Neural cell (in vitro differentiated cells): ENCODE measurements at regions not wholly inside any gene's neighbourhood (a gene's known extent, or its start where the extent isn't known, plus 50 kb on each side); places are given as distances from the start of the nearest gene placed in this dataset.

Experiments
- H2AFZ ChIP-seq: fragments of 200-600, 300-800 bp; sonication (generic), shearing (Covaris generic); 2 replicates; pipeline ENCODE4 v1.6.0; 2014; ENCODE audit warnings: low read depth, mild to moderate bottlenecking, antibody characterized with exemption, low read length, moderate library complexity
- H3F3A ChIP-seq: fragments of 200-600 bp; shearing (Covaris generic); 2 replicates; pipeline ENCODE4 v1.6.1; 2016; ENCODE audit warnings: mild to moderate bottlenecking, moderate library complexity, mixed read lengths, antibody characterized with exemption, low read length; ENCODE audit not compliant: insufficient read depth, poor library complexity, severe bottlenecking
- H3K27ac ChIP-seq: fragments of 200-600, 300-800 bp; sonication (generic), shearing (Covaris generic); 2 replicates; pipeline ENCODE4 v1.5.1; 2014; ENCODE audit warnings: mild to moderate bottlenecking, low read length, moderate library complexity
- H3K27me3 ChIP-seq: fragments of 300-800, 200-600 bp; sonication (generic), shearing (Covaris generic); 2 replicates; pipeline ENCODE4 v1.6.0; 2014; ENCODE audit warnings: mild to moderate bottlenecking, low read depth, low read length, moderate library complexity; ENCODE audit not compliant: insufficient read depth
- H3K36me3 ChIP-seq: fragments of 300-800, 200-600 bp; sonication (generic), shearing (Covaris generic); 2 replicates; pipeline ENCODE4 v1.5.1; 2014; ENCODE audit warnings: mild to moderate bottlenecking, antibody characterized with exemption, low read length, moderate library complexity; ENCODE audit not compliant: insufficient read depth
- H3K4me2 ChIP-seq: fragments of 300-800, 200-600 bp; sonication (generic), shearing (Covaris generic); 2 replicates; pipeline ENCODE4 v1.6.0; 2014; ENCODE audit warnings: mild to moderate bottlenecking, low read length
- H3K4me3 ChIP-seq: fragments of 300-800, 200-600 bp; sonication (generic), shearing (Covaris generic); 2 replicates; pipeline ENCODE4 v1.5.1; 2014; ENCODE audit warnings: mild to moderate bottlenecking, low read length, moderate library complexity
- H3K79me2 ChIP-seq: fragments of 200-600 bp; shearing (Covaris generic); replicated peaks from 2 replicates; pipeline ENCODE4 v1.6.0; 2014; ENCODE audit warnings: mild to moderate bottlenecking, low read length, moderate library complexity; ENCODE audit not compliant: insufficient read depth
- H3K9ac ChIP-seq: fragments of 300-800, 200-600 bp; sonication (generic), shearing (Covaris generic); 2 replicates; pipeline ENCODE4 v1.6.1; 2016; ENCODE audit warnings: mild to moderate bottlenecking, low read length, mixed read lengths
- H3K9me2 ChIP-seq: fragments of 200-600 bp; shearing (Covaris generic); 2 replicates; pipeline ENCODE4 v1.6.1; 2016; ENCODE audit warnings: mild to moderate bottlenecking, low read length, mixed read lengths; ENCODE audit not compliant: insufficient read depth
- H3K9me3 ChIP-seq: fragments of 200-600, 300-800 bp; sonication (generic), shearing (Covaris generic); 2 replicates; pipeline ENCODE4 v1.6.1; 2016; ENCODE audit warnings: mild to moderate bottlenecking, mixed run types, low read length, moderate library complexity, mixed read lengths
- H4K20me1 ChIP-seq: fragments of 200-600 bp; shearing (Covaris generic); 2 replicates; pipeline ENCODE4 v1.6.1; 2016; ENCODE audit warnings: mild to moderate bottlenecking, mixed run types; ENCODE audit not compliant: insufficient read depth
- EP300 ChIP-seq: fragments of 450-650 bp; conservative IDR thresholded peaks from 2 replicates; pipeline ENCODE4 v1.6.1; 2014; ENCODE audit warnings: antibody characterized with exemption, mild to moderate bottlenecking, moderate library complexity; ENCODE audit not compliant: poor library complexity, severe bottlenecking
- EZH2 ChIP-seq: fragments of 200-600, 300-800 bp; shearing (Covaris generic), sonication (generic); IDR thresholded peaks from 2 replicates; pipeline ENCODE4 v1.6.1; 2014; ENCODE audit warnings: antibody characterized with exemption, low read length, borderline replicate concordance, mild to moderate bottlenecking; ENCODE audit not compliant: insufficient read depth, poor library complexity, severe bottlenecking
- MXI1 ChIP-seq: fragments of 450-650 bp; conservative IDR thresholded peaks from 2 replicates; pipeline ENCODE4 v1.6.1; 2014; ENCODE audit warnings: antibody characterized with exemption, mild to moderate bottlenecking; ENCODE audit not compliant: poor library complexity, severe bottlenecking
- POLR2AphosphoS5 ChIP-seq: IDR thresholded peaks from 2 replicates; pipeline ENCODE4 v1.6.1; 2012
- RAD21 ChIP-seq: fragments of 450-650 bp; conservative IDR thresholded peaks from 2 replicates; pipeline ENCODE4 v1.6.1; 2014; ENCODE audit warnings: antibody characterized with exemption, mild to moderate bottlenecking, moderate library complexity
- SMC3 ChIP-seq: fragments of 450-650 bp; conservative IDR thresholded peaks from 2 replicates; pipeline ENCODE4 v1.6.1; 2014; ENCODE audit warnings: antibody characterized with exemption, mild to moderate bottlenecking, moderate library complexity; ENCODE audit not compliant: poor library complexity
- TAF1 ChIP-seq: IDR thresholded peaks from 2 replicates; pipeline ENCODE4 v1.6.1; 2012; ENCODE audit warnings: low read depth
- TF ChIP-seq, protein P1 (sequence below): fragments of 450-650 bp; IDR thresholded peaks from 2 replicates; pipeline ENCODE4 v1.5.1; 2014; ENCODE audit warnings: antibody characterized with exemption, mild to moderate bottlenecking, moderate library complexity; ENCODE audit not compliant: poor library complexity, severe bottlenecking
- TF ChIP-seq, protein P2 (sequence below): IDR thresholded peaks from 2 replicates; pipeline ENCODE4 v1.6.1; 2012; ENCODE audit warnings: borderline replicate concordance

DNA sequence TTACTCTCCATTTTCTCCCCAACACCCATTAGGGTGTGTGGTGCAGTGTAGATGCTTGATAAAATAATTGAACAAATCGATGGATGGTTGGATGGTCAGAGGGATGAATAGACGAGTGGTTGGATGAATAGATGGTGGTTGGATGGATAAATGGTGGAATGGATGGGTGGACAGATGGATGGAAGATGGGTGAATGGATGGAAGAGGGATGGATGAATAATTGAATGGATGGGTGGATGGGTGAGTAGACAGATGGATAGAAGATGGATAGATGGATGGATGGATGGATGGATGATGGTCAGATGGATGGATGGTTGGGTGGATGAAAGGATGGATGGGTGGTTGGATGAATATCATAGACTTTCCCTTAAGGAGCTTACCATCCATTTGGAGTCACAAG is 95.0 kb upstream of the BOD1 start:
- H3K27ac ChIP-seq = no peak overlapping the region
- H3F3A ChIP-seq = no peaks in the 10 kb centered on the region
- no peaks in the 10 kb centered on the region for H3K27me3 ChIP-seq
- H3K4me3 ChIP-seq = no peak overlapping the region
- H3K79me2 ChIP-seq = no peaks in the 10 kb centered on the region
- no peaks in the 10 kb centered on the region for H4K20me1 ChIP-seq
- TF ChIP-seq EP300 (no peak), MXI1 (no peak)
- TF ChIP-seq, protein P1, sequence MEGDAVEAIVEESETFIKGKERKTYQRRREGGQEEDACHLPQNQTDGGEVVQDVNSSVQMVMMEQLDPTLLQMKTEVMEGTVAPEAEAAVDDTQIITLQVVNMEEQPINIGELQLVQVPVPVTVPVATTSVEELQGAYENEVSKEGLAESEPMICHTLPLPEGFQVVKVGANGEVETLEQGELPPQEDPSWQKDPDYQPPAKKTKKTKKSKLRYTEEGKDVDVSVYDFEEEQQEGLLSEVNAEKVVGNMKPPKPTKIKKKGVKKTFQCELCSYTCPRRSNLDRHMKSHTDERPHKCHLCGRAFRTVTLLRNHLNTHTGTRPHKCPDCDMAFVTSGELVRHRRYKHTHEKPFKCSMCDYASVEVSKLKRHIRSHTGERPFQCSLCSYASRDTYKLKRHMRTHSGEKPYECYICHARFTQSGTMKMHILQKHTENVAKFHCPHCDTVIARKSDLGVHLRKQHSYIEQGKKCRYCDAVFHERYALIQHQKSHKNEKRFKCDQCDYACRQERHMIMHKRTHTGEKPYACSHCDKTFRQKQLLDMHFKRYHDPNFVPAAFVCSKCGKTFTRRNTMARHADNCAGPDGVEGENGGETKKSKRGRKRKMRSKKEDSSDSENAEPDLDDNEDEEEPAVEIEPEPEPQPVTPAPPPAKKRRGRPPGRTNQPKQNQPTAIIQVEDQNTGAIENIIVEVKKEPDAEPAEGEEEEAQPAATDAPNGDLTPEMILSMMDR = no peak
- H3K36me3 ChIP-seq = no peaks in the 10 kb centered on the region
- H3K9me2 ChIP-seq = no peaks in the 10 kb centered on the region
- H3K4me2 ChIP-seq = no peak overlapping the region
- H2AFZ ChIP-seq = no peak overlapping the region
- H3K9ac ChIP-seq = no peak overlapping the region
- H3K9me3 ChIP-seq = no peaks in the 10 kb centered on the region

DNA sequence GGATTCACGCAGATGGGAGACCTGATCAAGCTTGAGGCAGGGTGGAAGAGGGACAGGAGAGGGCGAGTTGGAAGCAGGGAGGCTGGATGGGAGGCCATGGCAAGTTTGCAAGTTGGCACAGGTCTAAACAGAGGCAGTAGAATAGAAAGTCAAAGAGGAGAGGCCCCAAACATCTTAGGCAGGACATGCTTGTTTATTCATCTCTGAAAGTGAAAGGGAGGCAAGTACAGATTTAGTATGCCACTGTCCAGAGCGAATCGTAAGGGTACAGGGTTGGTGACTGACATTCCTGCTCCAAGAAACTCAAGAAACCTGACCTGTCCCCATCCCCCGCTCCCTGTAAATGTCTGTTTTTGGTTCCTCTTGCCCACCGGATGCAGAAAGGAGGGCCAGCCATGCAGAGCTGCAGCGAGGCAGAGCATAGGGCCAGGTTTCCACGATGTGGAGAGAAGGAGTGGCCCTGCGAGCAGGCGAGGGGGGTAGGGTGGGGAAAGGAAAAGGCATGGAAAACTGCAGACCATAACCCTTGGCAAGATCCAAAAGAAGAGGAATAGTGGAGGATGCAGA is 96.2 kb upstream of the BOD1 start:
- TF ChIP-seq TAF1 = no peak
- TF ChIP-seq EP300 = no peak
- Histone ChIP-seq H3K27ac (no peak overlapping the region), H3K4me3 (no peak overlapping the region), H3K9ac (no peak overlapping the region), H4K20me1 (no peaks in the 10 kb centered on the region), H2AFZ (no peak overlapping the region), H3K79me2 (no peaks in the 10 kb centered on the region), H3K9me3 (no peaks in the 10 kb centered on the region), H3K27me3 (no peaks in the 10 kb centered on the region), H3K36me3 (no peaks in the 10 kb centered on the region), H3K9me2 (no peaks in the 10 kb centered on the region), H3F3A (no peaks in the 10 kb centered on the region), H3K4me2 (no peak overlapping the region)

DNA sequence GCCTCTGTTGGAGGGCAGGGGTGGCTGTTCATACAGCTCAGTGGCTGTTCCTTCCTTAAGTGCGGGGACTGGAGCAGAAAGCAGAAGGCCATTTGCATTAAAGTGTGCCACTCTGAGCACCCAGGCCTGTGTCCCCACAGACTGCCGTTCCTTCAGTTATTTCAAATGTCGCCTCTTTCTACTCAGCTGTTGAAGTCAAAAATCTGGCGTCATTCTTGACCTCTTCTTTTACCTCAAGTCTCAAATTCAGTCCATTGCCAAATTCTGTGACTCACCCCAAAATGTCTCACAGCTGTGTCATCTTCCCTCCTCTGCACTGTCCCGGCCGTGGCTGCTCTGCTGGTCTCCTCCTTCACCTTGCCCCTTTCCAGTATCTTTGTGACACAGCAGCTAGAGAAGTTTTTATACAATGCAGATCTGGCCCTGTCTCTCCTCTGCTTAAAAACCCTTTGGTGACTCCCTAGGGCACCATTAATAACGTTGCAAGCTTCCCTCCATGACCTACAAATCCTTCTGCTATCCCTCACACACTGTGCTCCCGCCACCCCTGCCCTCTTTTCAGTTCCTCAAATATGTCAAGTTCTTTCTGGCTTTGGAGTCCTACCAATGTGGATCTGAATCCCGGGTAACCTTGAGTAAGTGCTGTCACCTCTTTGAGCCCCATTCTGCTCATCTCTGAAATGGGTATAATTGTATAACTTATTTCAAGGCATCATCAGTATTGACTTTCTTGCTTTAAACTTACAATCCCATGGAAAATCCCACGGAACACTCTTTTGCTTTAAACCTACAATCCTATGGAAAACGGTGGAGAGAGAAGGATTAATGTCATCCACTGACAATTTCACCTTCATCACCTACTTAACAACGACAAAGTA is 98.3 kb upstream of the BOD1 start:
- H3K36me3 ChIP-seq = no peaks in the 10 kb centered on the region
- no peaks in the 10 kb centered on the region for H3F3A ChIP-seq
- no peaks in the 10 kb centered on the region for H3K9me2 ChIP-seq
- H3K27ac ChIP-seq = no peak overlapping the region
- H3K9me3 ChIP-seq = no peaks in the 10 kb centered on the region
- H4K20me1 ChIP-seq = no peaks in the 10 kb centered on the region
- H3K79me2 ChIP-seq = no peaks in the 10 kb centered on the region
- H3K4me3 ChIP-seq = no peak overlapping the region
- H3K9ac ChIP-seq = no peak overlapping the region
- H2AFZ ChIP-seq = no peak overlapping the region
- no peak overlapping the region for H3K4me2 ChIP-seq
- TF ChIP-seq, protein P2, sequence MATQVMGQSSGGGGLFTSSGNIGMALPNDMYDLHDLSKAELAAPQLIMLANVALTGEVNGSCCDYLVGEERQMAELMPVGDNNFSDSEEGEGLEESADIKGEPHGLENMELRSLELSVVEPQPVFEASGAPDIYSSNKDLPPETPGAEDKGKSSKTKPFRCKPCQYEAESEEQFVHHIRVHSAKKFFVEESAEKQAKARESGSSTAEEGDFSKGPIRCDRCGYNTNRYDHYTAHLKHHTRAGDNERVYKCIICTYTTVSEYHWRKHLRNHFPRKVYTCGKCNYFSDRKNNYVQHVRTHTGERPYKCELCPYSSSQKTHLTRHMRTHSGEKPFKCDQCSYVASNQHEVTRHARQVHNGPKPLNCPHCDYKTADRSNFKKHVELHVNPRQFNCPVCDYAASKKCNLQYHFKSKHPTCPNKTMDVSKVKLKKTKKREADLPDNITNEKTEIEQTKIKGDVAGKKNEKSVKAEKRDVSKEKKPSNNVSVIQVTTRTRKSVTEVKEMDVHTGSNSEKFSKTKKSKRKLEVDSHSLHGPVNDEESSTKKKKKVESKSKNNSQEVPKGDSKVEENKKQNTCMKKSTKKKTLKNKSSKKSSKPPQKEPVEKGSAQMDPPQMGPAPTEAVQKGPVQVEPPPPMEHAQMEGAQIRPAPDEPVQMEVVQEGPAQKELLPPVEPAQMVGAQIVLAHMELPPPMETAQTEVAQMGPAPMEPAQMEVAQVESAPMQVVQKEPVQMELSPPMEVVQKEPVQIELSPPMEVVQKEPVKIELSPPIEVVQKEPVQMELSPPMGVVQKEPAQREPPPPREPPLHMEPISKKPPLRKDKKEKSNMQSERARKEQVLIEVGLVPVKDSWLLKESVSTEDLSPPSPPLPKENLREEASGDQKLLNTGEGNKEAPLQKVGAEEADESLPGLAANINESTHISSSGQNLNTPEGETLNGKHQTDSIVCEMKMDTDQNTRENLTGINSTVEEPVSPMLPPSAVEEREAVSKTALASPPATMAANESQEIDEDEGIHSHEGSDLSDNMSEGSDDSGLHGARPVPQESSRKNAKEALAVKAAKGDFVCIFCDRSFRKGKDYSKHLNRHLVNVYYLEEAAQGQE = no peak
- no peak for TF ChIP-seq RAD21
- no peak for TF ChIP-seq TAF1
- no peak for TF ChIP-seq EZH2
- TF ChIP-seq POLR2AphosphoS5 = no peak
- TF ChIP-seq, protein P1 = no peak
- TF ChIP-seq EP300 = no peak
- no peak for TF ChIP-seq MXI1
- no peak for TF ChIP-seq SMC3
- no peaks in the 10 kb centered on the region for H3K27me3 ChIP-seq
